SW480 (cell line): ENCODE measurements at regions not wholly inside any gene's neighbourhood (a gene's known extent, or its start where the extent isn't known, plus 50 kb on each side); places are given as distances from the start of the nearest gene placed in this dataset.
"Not testable (repeated sequence)": the region's sequence is repeated elsewhere in the genome, so short reads cannot be mapped to it uniquely, and the experiment has no call there.

ENCODE experiments used
- DNase-seq: peaks from one replicate; pipeline ENCODE4 v3.0.0-alpha.2; 2016; ENCODE audit warnings: low spot score

DNA sequence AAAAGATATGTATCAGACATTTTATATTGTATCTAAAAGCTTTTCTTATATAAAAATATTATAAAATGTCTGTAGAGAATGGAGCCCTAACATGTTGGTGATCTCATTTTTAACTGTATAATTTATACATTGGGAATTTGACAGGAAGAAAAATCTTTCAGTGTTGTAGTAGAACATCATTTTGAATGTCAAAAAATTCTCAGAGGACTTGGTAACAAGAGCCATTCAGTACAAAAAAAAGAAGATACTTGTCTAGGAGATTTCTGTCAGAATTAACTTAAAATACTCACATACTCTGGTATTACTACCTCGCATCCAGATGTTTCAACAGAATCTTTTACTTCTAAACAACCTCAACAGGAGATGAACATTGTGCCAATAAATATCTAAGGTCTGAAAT, 1277.9 kb downstream of the ROBO2 start:
- DNase-seq = no peak

GRCh38 chr3:78322780-78323179, 1282.9 kb downstream of the ROBO2 start:
- no peak for DNase-seq

DNA sequence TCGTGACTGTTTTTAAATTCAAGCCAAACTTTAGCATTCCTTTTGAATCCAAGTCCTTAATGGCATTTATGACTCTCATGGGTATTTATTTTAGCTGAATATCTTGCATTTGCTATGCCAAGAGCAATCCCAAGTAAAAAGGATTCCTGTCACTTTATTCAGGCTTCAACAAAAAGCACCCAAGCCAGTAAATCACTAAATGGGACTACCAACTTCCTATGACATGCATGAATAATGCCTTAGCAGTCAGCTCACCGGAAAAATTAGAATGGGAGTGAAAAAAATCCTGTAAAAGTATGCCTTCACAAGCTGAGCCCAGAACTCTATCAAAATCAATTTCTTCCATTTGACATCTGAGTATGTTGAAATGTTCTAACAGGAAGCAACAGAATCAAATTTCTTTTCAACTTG, 1297.9 kb downstream of the ROBO2 start:
- DNase-seq = no peak

- no peak for DNase-seq
Observed at GRCh38 chr3:78338405-78338804, 1298.5 kb downstream of the ROBO2 start.

GRCh38 chr3:78343221-78343620, 1303.3 kb downstream of the ROBO2 start:
- no peak for DNase-seq

DNA sequence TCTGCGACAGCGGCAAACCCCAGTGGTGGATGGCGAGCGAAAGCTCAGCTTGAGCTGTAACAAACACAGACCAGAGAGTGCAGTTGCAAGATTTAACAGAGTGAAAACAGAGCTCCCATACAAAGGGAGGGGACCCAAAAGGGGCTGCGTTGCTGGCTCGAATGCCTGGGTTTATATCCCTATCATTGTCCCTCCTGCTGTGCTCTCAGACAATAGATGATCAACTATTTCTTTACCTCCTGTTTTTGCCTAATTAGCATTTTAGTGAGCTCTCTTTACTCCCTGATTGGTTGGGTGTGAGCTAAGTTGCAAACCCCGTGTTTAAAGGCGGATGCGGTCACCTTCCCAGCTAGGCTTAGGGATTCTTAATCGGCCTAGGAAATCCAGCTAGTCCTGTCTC, 1304.4 kb downstream of the ROBO2 start:
- DNase-seq = not testable (repeated sequence)

DNA sequence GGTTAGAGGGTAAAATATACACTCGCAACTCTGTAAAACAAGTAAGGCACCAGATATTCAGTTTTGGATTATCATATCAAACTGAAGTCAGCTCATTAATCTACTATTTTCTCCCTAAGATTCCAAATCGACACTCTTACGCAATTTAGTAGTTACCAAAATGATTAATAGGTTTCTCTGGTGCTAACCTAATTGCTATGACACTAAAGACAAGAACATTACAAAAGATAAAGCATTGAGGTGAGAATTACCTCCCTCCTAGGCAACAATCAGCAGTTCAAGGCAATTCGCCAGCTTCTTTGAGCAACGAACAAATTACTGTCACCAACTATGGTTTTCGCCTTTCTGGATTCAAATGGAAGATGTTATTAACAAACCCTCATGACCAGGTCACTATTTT, 1305.0 kb downstream of the ROBO2 start:
- no peak for DNase-seq

- DNase-seq = no peak
Observed at GRCh38 chr3:78347176-78347575, 1307.3 kb downstream of the ROBO2 start.

DNA sequence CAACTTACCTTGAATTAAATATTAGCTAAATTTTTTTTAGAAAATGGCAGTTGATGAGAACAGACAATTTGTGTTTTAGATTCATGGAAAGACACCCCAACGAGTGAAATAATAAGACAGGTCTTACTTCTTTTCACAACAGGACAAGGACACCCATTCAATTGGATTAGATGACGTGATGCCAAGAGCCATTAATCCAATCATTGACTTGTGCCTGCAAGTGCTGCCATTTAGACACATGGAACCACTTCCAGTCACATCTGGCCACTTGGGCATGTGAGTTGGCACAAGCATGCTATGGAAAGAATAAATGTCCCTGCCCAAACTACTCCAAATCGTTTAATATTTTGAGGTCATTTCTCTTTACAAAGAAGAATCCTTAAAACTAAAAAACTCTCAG, 1308.8 kb downstream of the ROBO2 start:
- DNase-seq = no peak

DNA sequence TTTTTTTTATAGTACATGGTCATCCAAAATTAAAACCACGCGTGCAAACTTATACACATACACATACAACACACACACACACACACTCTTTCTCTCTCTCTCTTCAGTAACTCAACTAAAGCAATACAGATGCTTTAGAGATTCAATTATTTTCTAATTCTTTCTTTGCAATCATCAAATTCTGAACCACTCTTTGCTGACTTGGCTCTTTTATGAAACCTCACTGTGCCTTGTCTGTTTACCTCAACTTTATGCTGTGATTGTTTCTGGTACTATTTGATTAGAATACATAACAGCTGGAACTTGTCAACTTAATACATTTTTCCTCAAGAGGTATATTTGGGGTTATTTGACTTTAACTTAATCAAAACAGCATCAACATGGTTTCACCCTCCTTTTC, 1309.7 kb downstream of the ROBO2 start:
- no peak for DNase-seq

DNA sequence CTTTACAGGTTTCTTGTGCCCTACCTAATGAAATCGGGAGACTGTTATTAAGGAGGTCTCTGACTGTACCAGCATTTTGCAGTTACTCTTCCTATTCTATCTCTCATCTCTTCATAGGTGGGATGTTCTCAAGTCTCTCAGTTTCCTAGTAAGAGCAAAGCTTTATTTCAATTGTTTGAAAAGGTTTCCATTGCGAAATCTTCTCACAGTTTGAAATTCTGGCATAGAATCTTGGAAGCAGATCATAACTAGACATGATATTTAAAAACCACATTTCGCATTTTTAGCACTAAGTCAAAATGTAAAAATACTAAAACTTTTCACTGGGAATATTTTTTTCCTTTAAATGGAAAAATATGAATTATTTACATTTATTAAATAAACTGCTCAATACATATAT, 1311.4 kb downstream of the ROBO2 start:
- no peak for DNase-seq

DNA sequence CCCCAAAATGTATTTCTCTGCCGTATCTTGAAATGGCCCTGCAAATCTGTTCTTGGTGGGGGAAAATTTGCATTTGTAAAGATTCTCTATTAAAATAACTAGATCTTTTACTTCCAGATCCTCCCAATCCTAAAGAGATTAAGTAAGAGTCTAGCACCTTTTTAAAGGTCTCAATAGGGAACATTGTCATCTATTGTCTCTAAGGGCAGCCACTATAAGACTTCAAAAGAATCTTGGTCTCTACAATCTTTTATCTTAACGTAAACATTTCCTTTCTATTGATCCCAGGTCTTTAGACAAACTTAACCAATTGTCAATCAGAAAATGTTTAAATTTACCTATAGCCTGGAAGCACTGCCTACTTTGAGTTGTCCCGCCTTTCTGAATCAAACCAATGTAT, 1313.3 kb downstream of the ROBO2 start:
- no peak for DNase-seq

DNA sequence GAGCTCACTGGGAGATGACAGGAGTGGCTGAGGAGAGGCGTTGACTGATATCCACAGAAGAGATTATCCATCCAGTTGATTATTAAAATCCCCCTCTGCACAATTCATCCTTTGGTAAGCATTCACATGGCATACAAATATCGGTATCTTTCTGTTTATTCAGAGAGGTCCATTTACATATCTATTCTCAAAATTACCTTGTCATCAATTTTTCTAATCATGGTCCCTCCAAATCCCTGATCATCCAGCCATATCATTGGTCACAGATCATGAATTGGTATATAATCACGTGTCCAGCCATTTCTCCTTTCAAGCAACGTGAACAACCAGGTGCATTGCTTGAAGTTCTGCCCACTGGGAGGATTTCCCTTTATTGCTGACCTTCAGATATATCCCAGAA, 1321.0 kb downstream of the ROBO2 start:
- DNase-seq = no peak

GRCh38 chr3:78368636-78369345, 1328.9 kb downstream of the ROBO2 start:
- no peak for DNase-seq

DNA sequence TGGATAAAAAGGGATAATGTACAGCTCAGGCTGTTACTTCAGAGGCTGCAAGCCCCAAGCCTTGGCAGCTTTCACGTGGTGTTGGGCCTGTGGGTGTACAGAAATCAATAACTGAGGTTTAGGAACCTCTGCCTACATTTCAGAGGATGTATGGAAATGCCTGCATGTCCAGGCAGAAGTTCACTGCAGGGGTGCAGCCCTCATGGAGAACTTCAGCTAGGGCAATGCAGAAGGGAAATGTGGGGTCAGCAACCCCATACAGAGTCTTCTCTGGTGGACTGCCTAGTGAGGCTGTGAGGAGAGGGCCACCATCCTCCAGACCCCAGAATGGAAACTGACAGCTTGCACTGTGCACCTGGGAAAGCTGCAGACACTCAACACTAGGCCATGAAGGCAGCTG, 1350.3 kb downstream of the ROBO2 start:
- DNase-seq = no peak

- no peak for DNase-seq
Observed at GRCh38 chr3:78398401-78398800, 1358.5 kb downstream of the ROBO2 start.

- no peak for DNase-seq
Observed at GRCh38 chr3:78402720-78403119, 1362.8 kb downstream of the ROBO2 start.

GRCh38 chr3:78405745-78406144, 1362.1 kb downstream of the ROBO1 start:
- DNase-seq = no peak

GRCh38 chr3:78406396-78406795, 1361.4 kb downstream of the ROBO1 start:
- DNase-seq = no peak

DNA sequence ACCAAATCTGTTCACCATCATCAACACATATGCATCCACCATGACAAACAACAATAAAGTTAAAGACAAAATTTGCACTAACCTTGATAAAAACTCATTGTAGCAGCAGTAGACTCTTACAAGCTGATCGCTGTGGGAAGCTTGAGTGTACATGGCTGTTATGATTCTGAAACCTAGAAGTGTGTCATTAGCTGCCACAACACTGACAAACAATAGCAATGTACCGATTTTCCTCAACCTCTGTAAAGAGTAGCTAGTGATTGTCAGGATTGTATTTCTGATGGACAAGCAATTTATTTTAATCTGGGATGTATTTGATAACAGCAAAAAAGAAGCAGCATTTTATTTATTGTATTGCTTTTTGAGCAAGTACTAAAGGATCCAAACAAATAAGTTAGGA, 1357.7 kb downstream of the ROBO1 start:
- DNase-seq = no peak

DNA sequence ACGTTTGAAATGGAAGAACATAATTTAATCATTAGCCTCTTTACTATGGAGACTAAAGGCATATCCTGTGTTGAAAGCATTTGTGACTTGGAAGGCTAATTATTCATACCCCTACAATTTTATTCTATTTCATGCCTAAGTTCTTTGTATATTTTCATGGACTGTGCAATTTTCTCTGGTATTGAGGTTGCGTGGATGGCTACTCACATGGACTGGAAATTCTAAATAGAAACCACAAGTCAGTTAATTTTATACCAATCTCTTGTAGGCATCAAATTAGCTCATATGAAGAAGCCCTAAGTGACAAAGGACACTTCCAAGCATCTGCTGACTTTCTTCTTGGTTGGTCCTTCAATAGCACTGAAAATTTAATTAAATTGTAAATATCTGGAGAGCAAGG, 1353.5 kb downstream of the ROBO1 start:
- no peak for DNase-seq

GRCh38 chr3:78420611-78421010, 1347.2 kb downstream of the ROBO1 start:
- DNase-seq = no peak

DNA sequence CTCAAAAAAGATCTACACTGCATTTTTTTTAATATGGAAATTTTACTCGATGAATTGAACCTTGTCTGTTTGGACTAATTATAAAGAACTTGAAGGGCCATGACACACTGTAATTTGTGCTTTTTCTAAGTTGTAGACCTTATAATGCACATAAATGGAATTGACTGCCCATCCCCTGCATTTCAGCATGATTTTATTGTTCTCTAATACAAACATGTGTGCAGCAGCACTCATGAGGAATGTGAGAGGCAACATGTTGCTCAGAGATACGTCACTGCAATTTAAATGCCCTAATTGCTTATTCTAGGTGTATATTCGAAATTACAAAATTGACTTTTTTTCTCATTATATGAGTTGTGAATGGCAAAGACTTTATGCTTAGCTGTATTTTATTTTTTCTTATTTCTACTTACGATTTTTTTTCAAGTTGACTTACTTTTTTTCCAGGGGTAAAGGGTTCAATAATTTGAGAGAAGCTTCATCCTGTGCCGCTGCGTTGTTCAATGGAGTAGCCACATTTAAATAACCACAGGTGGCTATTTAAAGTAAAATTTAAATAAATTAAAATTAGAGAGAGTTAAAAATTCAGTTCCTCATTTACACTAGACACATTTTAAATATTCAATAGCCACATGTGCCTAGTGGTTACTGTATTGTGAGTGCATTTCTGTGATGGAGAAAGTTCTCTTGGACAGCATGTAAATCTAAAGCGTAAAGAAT, 1346.4 kb downstream of the ROBO1 start:
- DNase-seq = no peak

- DNase-seq = no peak
Observed at GRCh38 chr3:78424656-78425055, 1343.1 kb downstream of the ROBO1 start.
